NB4 (cell line): ENCODE measurements at regions not wholly inside any gene's neighbourhood (a gene's known extent, or its start where the extent isn't known, plus 50 kb on each side); places are given as distances from the start of the nearest gene placed in this dataset.
"Not testable (repeated sequence)": the region's sequence is repeated elsewhere in the genome, so short reads cannot be mapped to it uniquely, and the experiment has no call there.

ENCODE experiments used
- DNase-seq: peaks from one replicate; pipeline ENCODE4 v3.0.0; 2010; ENCODE audit warnings: low read depth
- H3K4me3 ChIP-seq: one replicate; pipeline ENCODE4 v1.5.1; 2011; ENCODE audit warnings: mild to moderate bottlenecking, low read depth, low read length, moderate library complexity
- CTCF ChIP-seq: IDR thresholded peaks from one replicate; pipeline ENCODE4 v1.5.1; 2012; ENCODE audit warnings: low read depth, low read length
- MYC ChIP-seq: IDR thresholded peaks from 2 replicates; pipeline ENCODE4 v1.6.1; 2011; ENCODE audit warnings: low read depth, low read length
- POLR2A ChIP-seq: IDR thresholded peaks from 2 replicates; pipeline ENCODE4 v1.6.1; 2011; ENCODE audit warnings: mild to moderate bottlenecking; ENCODE audit not compliant: insufficient read length; ENCODE audit errors: extremely low read depth
- TF ChIP-seq, protein P1 (sequence below): IDR thresholded peaks from 2 replicates; pipeline ENCODE4 v1.6.1; 2011; ENCODE audit warnings: low read depth, low read length

DNA sequence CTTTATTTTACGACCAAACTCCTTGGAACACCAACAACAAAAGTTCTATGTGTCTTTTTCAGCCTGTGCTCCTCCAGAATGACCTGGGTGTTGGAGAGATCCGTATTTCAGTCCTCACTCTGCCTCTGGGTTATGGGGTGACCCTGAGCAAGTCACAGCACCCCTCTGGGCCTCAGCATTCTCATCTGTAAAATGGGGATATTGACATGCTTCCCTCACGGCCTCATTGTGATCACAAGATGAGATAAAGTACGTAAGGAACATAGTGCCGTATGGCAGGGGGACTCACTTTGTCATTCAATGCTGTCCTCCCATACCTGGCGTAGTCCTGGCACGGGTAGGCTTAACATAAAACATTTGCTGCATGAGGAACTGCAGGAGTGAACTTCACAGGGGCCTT, 123.0 kb upstream of the HAND1 start:
- no peak overlapping the region for H3K4me3 ChIP-seq
- no peak for TF ChIP-seq POLR2A
- TF ChIP-seq, protein P1, sequence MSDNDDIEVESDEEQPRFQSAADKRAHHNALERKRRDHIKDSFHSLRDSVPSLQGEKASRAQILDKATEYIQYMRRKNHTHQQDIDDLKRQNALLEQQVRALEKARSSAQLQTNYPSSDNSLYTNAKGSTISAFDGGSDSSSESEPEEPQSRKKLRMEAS = no peak
- no peak for TF ChIP-seq MYC
- no peak for TF ChIP-seq CTCF
- DNase-seq = no peak

- TF ChIP-seq POLR2A (no peak), CTCF (no peak), MYC (no peak)
- TF ChIP-seq, protein P1 = no peak
- no peak for DNase-seq
- no peak overlapping the region for H3K4me3 ChIP-seq
Measured at GRCh38 chr5:154598021-154598420, 120.0 kb upstream of the HAND1 start.

- DNase-seq = not testable (repeated sequence)
Measured at GRCh38 chr5:154596844-154597243, 118.8 kb upstream of the HAND1 start.

GRCh38 chr5:154595662-154596061, 117.6 kb upstream of the HAND1 start:
- no peak for TF ChIP-seq MYC
- TF ChIP-seq, protein P1 = no peak
- no peak for TF ChIP-seq POLR2A
- TF ChIP-seq CTCF = no peak
- DNase-seq = no peak
- H3K4me3 ChIP-seq = no peak overlapping the region

More at GRCh38 chr5:154596844-154597243, 118.8 kb upstream of the HAND1 start:
- H3K4me3 ChIP-seq = not testable (repeated sequence)

GRCh38 chr5:154593796-154594195, 115.8 kb upstream of the HAND1 start:
- no peak for DNase-seq
- TF ChIP-seq POLR2A = no peak
- TF ChIP-seq MYC = no peak
- TF ChIP-seq, protein P1 = no peak
- no peak for TF ChIP-seq CTCF
- no peak overlapping the region for H3K4me3 ChIP-seq

DNA sequence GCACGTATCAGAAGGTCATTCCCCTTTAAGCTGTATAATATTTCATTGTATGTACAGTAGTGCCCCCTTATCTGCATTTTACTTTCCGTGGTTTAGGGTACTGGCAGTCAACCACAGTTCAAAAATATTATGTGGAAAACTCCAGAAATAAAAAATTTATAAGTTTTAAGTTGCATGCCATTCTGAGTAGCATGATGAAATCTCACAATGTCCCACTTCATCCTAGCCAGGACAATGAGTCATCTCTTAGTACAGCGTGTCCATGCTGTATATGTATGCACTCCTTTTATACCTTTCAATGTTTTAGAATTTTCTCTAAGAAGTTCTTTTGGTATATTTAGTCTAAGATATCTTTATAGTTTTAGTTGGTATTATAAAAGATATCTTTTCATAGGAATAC, 115.0 kb upstream of the HAND1 start:
- no peak overlapping the region for H3K4me3 ChIP-seq
- DNase-seq = no peak
- TF ChIP-seq POLR2A = no peak

DNA sequence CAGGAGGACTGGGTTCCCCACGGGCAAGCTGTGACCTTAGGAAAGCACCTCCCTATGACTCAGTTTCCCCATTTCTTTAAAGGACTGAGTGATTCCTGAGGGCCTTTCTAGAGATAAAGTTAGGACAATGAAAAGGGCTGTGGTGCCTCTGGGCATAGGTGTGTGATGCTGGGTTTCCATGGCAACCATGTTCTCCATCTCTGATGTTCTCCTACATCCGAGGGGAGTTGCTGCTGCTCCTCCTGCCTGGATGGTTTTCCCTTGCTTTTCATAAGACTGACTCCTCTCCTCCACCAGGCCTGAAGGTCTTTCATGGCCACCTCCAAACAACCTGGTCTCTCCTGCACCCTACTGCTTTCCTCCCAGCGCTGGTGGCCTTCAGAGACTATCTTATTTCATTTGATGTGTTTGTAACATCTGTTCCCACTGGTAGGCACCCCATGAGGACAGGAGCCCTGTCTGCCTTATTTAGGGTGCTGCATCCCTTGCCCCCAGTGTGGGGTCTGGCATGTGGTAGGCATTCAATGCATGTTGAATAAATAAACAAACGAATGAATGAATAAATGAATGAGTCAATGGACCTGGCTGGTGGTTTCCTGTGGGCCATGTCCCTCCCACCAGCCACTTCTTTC, 112.2 kb upstream of the HAND1 start:
- DNase-seq = no peak
- TF ChIP-seq CTCF = no peak
- no peak for TF ChIP-seq MYC
- TF ChIP-seq, protein P1 = no peak
- no peak for TF ChIP-seq POLR2A
- no peak overlapping the region for H3K4me3 ChIP-seq
